K562 (cell line): ENCODE measurements at regions not wholly inside any gene's neighbourhood (a gene's known extent, or its start where the extent isn't known, plus 50 kb on each side); places are given as distances from the start of the nearest gene placed in this dataset.

Experiments used
- ATAC-seq: fragments of 200-7000 bp; cut with Tn5 transposase; 3 replicates; pipeline ENCODE4 v1.9.1; 2020; ENCODE audit warnings: moderate library complexity
- BruUV-seq: library from RNA; stranded (reverse); fragments of 400-500 nt; replicated peaks from 2 replicates; lab custom pipeline; 2021; lab: Mats Ljungman, UMichigan
- CTCF ChIA-PET: fragments of 300-600 bp; formaldehyde crosslinking; extraction: SDS; loops from one replicate; lab custom pipeline; 2021; ENCODE audit warnings: low intra/inter-chr PET ratio; lab: Yijun Ruan, JAX
- POLR2A ChIA-PET: fragments of 300-600, 350-650 bp; sonication (Branson Sonifier 250); formaldehyde crosslinking; extraction: SDS; loops from one replicate; lab custom pipeline; 2021; ENCODE audit warnings: antibody characterized with exemption, inconsistent platforms; lab: Yijun Ruan, JAX
- DNase-seq, 4 experiments: peaks; one replicate each; pipeline versions ENCODE4 v3.0.0 to v3.0.0-alpha.2; 2011 to 2018; ENCODE audit warnings: low spot score in 3 of 4, mixed read lengths in 3 of 4; ENCODE audit errors: extremely low read depth in 1 of 4
- FAIRE-seq: peaks from 2 replicates; lab custom pipeline; 2011; peaks lifted over from hg19 to GRCh38; lab: Jason Lieb, UNC
- H2AFZ ChIP-seq: 2 replicates; pipeline ENCODE4 v1.6.0; 2011; ENCODE audit warnings: low read depth, low read length, control low read depth, inconsistent platforms
- H3K27ac ChIP-seq: fragments of 200-600 bp; 3 replicates; pipeline ENCODE4 v1.8.0; 2011; ENCODE audit warnings: low read depth, mild to moderate bottlenecking, control low read depth, inconsistent platforms, low read length, moderate library complexity, mixed read lengths; ENCODE audit errors: extremely low read depth
- H3K27me3 ChIP-seq, 2 experiments: fragments of 300-600 bp in 1 of 2; 2 replicates in 1 of 2; 3 replicates in 1 of 2; pipeline versions ENCODE4 v1.6.0 to v1.8.0; 2011; ENCODE audit warnings: inconsistent platforms in 2 of 2, low read length in 2 of 2, mild to moderate bottlenecking in 1 of 2, mixed read lengths in 1 of 2, moderate library complexity in 1 of 2; ENCODE audit not compliant: control insufficient read depth in 2 of 2, insufficient read depth in 2 of 2
- H3K36me3 ChIP-seq: fragments of 300-600 bp; 3 replicates; pipeline ENCODE4 v1.8.0; 2011; ENCODE audit warnings: mild to moderate bottlenecking, low read length, inconsistent platforms; ENCODE audit not compliant: control insufficient read depth, insufficient read depth
- H3K4me1 ChIP-seq, 2 experiments: fragments of 200-600 bp in 1 of 2; replicated peaks in 1 of 2; 2 replicates in 1 of 2; 3 replicates in 1 of 2; pipeline versions ENCODE4 v1.5.1 to v1.8.0; 2011; ENCODE audit warnings: inconsistent platforms in 2 of 2, low read length in 2 of 2, mild to moderate bottlenecking in 1 of 2, mixed read lengths in 1 of 2, moderate library complexity in 1 of 2; ENCODE audit not compliant: control insufficient read depth in 2 of 2, insufficient read depth in 2 of 2
- H3K4me2 ChIP-seq: 2 replicates; pipeline ENCODE4 v1.6.1; 2011; ENCODE audit warnings: low read length, control low read depth, inconsistent platforms, mixed read lengths; ENCODE audit not compliant: insufficient read depth
- H3K4me3 ChIP-seq: fragments of 200-600 bp; sonication (generic), shearing (Covaris generic); 2 replicates; pipeline ENCODE4 v1.5.1; 2016; ENCODE audit warnings: control low read depth, inconsistent platforms
- H3K79me2 ChIP-seq: fragments of 200-600 bp; 3 replicates; pipeline ENCODE4 v1.8.0; 2011; ENCODE audit warnings: low read length, inconsistent platforms; ENCODE audit not compliant: control insufficient read depth, insufficient read depth
- H3K9ac ChIP-seq, 2 experiments: 2 replicates each; pipeline versions ENCODE4 v1.6.0 to v1.6.1; 2011; ENCODE audit warnings: low read depth in 2 of 2, low read length in 2 of 2, control low read depth in 1 of 2, inconsistent platforms in 1 of 2, mild to moderate bottlenecking in 1 of 2, mixed read lengths in 1 of 2; ENCODE audit not compliant: insufficient read depth in 1 of 2
- H3K9me1 ChIP-seq: one replicate; pipeline ENCODE4 v1.6.0; 2011; ENCODE audit warnings: inconsistent platforms, mild to moderate bottlenecking, low read length, moderate library complexity; ENCODE audit not compliant: control insufficient read depth, insufficient read depth
- H3K9me3 ChIP-seq: replicated peaks from 2 replicates; pipeline ENCODE4 v1.5.1; 2011; ENCODE audit warnings: low read depth, low read length, inconsistent platforms; ENCODE audit not compliant: control insufficient read depth, insufficient read depth
- H4K20me1 ChIP-seq: replicated peaks from 2 replicates; pipeline ENCODE4 v1.6.1; 2011; ENCODE audit warnings: low read length, inconsistent platforms, mixed read lengths; ENCODE audit not compliant: control insufficient read depth, insufficient read depth
- ARID2 ChIP-seq: fragments of 450-650 bp; IDR thresholded peaks from 2 replicates; pipeline ENCODE4 v1.6.1; 2017; ENCODE audit warnings: antibody characterized with exemption, mild to moderate bottlenecking
- BDP1 ChIP-seq: IDR thresholded peaks from 3 replicates; pipeline ENCODE4 v1.6.1; 2011; ENCODE audit not compliant: insufficient read length, insufficient read depth
- EZH2 ChIP-seq: IDR thresholded peaks from 2 replicates; pipeline ENCODE4 v1.6.1; 2012; ENCODE audit warnings: low read depth, mild to moderate bottlenecking, inconsistent platforms, low read length, borderline replicate concordance
- MED1 ChIP-seq: sonication (generic); formaldehyde crosslinking; IDR thresholded peaks from 2 replicates; pipeline ENCODE4 v1.8.1; 2023; ENCODE audit warnings: missing genetic modification reagents, borderline replicate concordance
- NRF1 ChIP-seq, 2 experiments: fragments of 450-650 bp; IDR thresholded peaks in 1 of 2; conservative IDR thresholded peaks in 1 of 2; 2 replicates each; pipeline ENCODE4 v1.6.1; 2014; ENCODE audit warnings: mild to moderate bottlenecking in 2 of 2
- PML ChIP-seq: IDR thresholded peaks from 2 replicates; pipeline ENCODE4 v1.6.1; 2012; ENCODE audit warnings: low read length, inconsistent platforms
- RFX1 ChIP-seq: fragments of 450-650 bp; IDR thresholded peaks from 2 replicates; pipeline ENCODE4 v1.6.1; 2016; ENCODE audit warnings: mild to moderate bottlenecking, moderate library complexity
- SMARCA5 ChIP-seq: fragments of 450-650 bp; IDR thresholded peaks from 2 replicates; pipeline ENCODE4 v1.6.1; 2016
- SPI1 ChIP-seq: IDR thresholded peaks from 2 replicates; pipeline ENCODE4 v1.6.1; 2011; ENCODE audit warnings: low read depth, low read length, control low read depth, borderline replicate concordance
- ZNF121 ChIP-seq: sonication (generic); formaldehyde crosslinking; conservative IDR thresholded peaks from 2 replicates; pipeline ENCODE4 v1.8.0; 2022; ENCODE audit warnings: missing genetic modification reagents
- ZNF253 ChIP-seq: fragments of 250-450 bp; sonication (Bioruptor Pico); conservative IDR thresholded peaks from 2 replicates; pipeline ENCODE4 v1.6.1; 2021; ENCODE audit warnings: mild to moderate bottlenecking
- ZNF707 ChIP-seq: fragments of 250-450 bp; sonication (Bioruptor Pico); conservative IDR thresholded peaks from 2 replicates; pipeline ENCODE4 v1.8.0; 2022; ENCODE audit warnings: inconsistent platforms, mild to moderate bottlenecking, moderate library complexity
- WGBS: fragments of 100-300 bp; shearing (Covaris generic); methylation state at CpG from one replicate; pipeline ENCODE4 v1.1.6; 2016; ENCODE audit warnings: low coverage, mixed read lengths; ENCODE audit not compliant: insufficient coverage; ENCODE audit errors: missing lambda C conversion rate; 5-methylcytosine and 5-hydroxymethylcytosine counted together
- in situ Hi-C: fragments of 300-500 bp; cut with MboI; formaldehyde crosslinking; loops from 4 replicates; pipeline ENCODE4 v1.15.0; 2018; ENCODE audit warnings: inconsistent platforms, mixed read lengths
- intact Hi-C: fragments of 100-400 bp; cut with micrococcal nuclease; formaldehyde crosslinking; loops from 2 replicates; pipeline ENCODE4 v1.14.2; 2022
- TF ChIP-seq, protein P1 (sequence below): fragments of 450-650 bp; IDR thresholded peaks from 2 replicates; pipeline ENCODE4 v1.7.1; 2018; ENCODE audit warnings: mild to moderate bottlenecking, low read depth; ENCODE audit not compliant: partially characterized antibody
- TF ChIP-seq, protein P2 (sequence below): fragments of 250-450 bp; sonication (Bioruptor Pico); IDR thresholded peaks from 2 replicates; pipeline ENCODE4 v1.5.0; 2021

DNA sequence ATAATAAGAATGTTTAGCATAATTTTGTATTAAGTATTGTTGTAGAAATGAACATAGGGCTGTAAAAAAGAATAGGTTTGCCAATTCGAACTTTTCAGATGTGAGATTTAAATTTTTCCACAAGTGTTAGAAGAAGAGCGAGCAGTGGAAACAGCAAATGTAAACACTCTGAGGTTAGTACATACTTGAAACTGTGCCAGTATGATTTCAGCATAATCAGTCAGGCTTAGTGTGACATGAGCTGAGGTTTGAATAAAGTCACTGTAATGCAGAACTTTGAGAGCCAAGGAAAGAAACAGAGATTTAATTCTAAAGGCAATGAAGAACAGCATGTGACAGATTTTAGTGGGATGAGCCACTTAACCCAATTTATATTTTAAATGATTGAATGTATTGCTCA, 2166.4 kb downstream of the PCDH9 start:
- Histone ChIP-seq H3K4me1 (no peaks in the 10 kb centered on the region), H3K27me3 (no peaks in the 10 kb centered on the region)
- in situ Hi-C loops: no loop called here
- POLR2A ChIA-PET: no interaction called here
- FAIRE-seq: no peak
- TF ChIP-seq, protein P1, sequence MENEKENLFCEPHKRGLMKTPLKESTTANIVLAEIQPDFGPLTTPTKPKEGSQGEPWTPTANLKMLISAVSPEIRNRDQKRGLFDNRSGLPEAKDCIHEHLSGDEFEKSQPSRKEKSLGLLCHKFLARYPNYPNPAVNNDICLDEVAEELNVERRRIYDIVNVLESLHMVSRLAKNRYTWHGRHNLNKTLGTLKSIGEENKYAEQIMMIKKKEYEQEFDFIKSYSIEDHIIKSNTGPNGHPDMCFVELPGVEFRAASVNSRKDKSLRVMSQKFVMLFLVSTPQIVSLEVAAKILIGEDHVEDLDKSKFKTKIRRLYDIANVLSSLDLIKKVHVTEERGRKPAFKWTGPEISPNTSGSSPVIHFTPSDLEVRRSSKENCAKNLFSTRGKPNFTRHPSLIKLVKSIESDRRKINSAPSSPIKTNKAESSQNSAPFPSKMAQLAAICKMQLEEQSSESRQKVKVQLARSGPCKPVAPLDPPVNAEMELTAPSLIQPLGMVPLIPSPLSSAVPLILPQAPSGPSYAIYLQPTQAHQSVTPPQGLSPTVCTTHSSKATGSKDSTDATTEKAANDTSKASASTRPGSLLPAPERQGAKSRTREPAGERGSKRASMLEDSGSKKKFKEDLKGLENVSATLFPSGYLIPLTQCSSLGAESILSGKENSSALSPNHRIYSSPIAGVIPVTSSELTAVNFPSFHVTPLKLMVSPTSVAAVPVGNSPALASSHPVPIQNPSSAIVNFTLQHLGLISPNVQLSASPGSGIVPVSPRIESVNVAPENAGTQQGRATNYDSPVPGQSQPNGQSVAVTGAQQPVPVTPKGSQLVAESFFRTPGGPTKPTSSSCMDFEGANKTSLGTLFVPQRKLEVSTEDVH: no peak
- TF ChIP-seq NRF1 (conservative IDR thresholded peaks at IDR 0.05 in 1 of 2, IDR thresholded peaks at IDR 0.05 in 1 of 2) (no peak), RFX1 (no peak)
- TF ChIP-seq, all 486 proteins: peak for 0
- ATAC-seq (no peak), DNase-seq (no peak)
- no CpG with 5 or more reads among the region's 2 CpGs for WGBS
- no peaks in the 10 kb centered on the region for H3K9me1 ChIP-seq
- H3K27ac ChIP-seq: no peak overlapping the region
- H3K36me3 ChIP-seq: no peaks in the 10 kb centered on the region
- CTCF ChIA-PET: no interaction called here
- H3K9ac ChIP-seq: no peak overlapping the region
- BruUV-seq: no TSS peak
- H3K4me3 ChIP-seq: no peak overlapping the region
- no peaks in the 10 kb centered on the region for H4K20me1 ChIP-seq
- H3K9me3 ChIP-seq: no peaks in the 10 kb centered on the region
- intact Hi-C loops: no loop called here
- H3K4me2 ChIP-seq: no peak overlapping the region
- H3K79me2 ChIP-seq: no peaks in the 10 kb centered on the region
- H2AFZ ChIP-seq: no peak overlapping the region

DNA sequence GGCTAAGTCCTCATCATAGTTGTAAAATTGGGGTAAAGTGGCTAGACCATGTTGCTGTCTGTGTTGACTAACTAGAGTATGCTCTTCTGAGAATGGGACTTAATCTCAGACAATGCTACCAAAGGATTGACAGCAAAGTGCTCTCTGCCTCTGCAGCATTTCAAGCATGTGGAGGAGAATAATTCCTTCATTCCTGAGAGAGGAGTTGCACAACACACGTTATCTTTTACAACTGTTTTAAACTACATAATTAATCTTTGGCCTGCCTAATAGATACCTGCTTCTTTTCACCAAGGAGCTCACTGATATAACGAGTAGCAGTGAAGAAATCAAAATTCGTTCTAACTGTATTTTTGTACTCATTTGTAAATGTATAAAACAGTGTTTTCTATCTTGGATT, 2172.2 kb downstream of the PCDH9 start:
- TF ChIP-seq ARID2 (no peak), BDP1 (no peak), SMARCA5 (no peak), EZH2 (no peak), ZNF253 (CRISPR knock-in tag) (no peak), SPI1 (no peak), ZNF121 (CRISPR knock-in tag) (no peak), MED1 (CRISPR knock-in tag) (no peak), PML (no peak), ZNF707 (no peak)
- TF ChIP-seq, protein P2, sequence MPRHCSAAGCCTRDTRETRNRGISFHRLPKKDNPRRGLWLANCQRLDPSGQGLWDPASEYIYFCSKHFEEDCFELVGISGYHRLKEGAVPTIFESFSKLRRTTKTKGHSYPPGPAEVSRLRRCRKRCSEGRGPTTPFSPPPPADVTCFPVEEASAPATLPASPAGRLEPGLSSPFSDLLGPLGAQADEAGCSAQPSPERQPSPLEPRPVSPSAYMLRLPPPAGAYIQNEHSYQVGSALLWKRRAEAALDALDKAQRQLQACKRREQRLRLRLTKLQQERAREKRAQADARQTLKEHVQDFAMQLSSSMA (CRISPR knock-in tag): no peak
- FAIRE-seq: no peak
- CTCF ChIA-PET: no interaction called here

More for the DNA sequence above, 2172.2 kb downstream of the PCDH9 start:
- no peak overlapping the region for H3K4me3 ChIP-seq
- no peak for DNase-seq
- no peak overlapping the region for H2AFZ ChIP-seq
- ATAC-seq: no peak
- no peaks in the 10 kb centered on the region for H3K4me1 ChIP-seq
- no peaks in the 10 kb centered on the region for H3K9me3 ChIP-seq
- H3K4me2 ChIP-seq: no peak overlapping the region
- no peak overlapping the region for H3K27ac ChIP-seq
- POLR2A ChIA-PET: no interaction called here
- H3K9ac ChIP-seq: no peak overlapping the region
- in situ Hi-C loops: no loop called here
- H3K27me3 ChIP-seq: no peaks in the 10 kb centered on the region
- WGBS: 0% methylated on average over 3 of the region's 3 CpGs
- no TSS peak for BruUV-seq
- H3K9me1 ChIP-seq: no peaks in the 10 kb centered on the region
- H4K20me1 ChIP-seq: no peaks in the 10 kb centered on the region
- H3K36me3 ChIP-seq: no peaks in the 10 kb centered on the region
- intact Hi-C loops: no loop called here
- no peaks in the 10 kb centered on the region for H3K79me2 ChIP-seq
